Transverse colon (tissue), 4 donors: ENCODE measurements at regions not wholly inside any gene's neighbourhood (a gene's known extent, or its start where the extent isn't known, plus 50 kb on each side); places are given as distances from the start of the nearest gene placed in this dataset.

Experiments used
- CTCF ChIP-seq, 5 experiments: fragments of 200-600 bp in 3 of 5; fragments of 450-650 bp in 2 of 5; sonication (generic) in 3 of 5; IDR thresholded peaks; 1 replicate in 2 of 5; 2 replicates in 3 of 5; pipeline ENCODE4 v1.5.1; 2016 to 2017; ENCODE audit warnings: antibody characterized with exemption in 5 of 5, inconsistent platforms in 3 of 5, mild to moderate bottlenecking in 2 of 5, moderate library complexity in 1 of 5
- EP300 ChIP-seq: sonication (generic); formaldehyde crosslinking; IDR thresholded peaks from one replicate; pipeline ENCODE4 v1.6.1; 2017; ENCODE audit warnings: antibody characterized with exemption, low read depth
- POLR2A ChIP-seq: fragments of 450-650 bp; IDR thresholded peaks from one replicate; pipeline ENCODE4 v1.6.1; 2016; ENCODE audit warnings: antibody characterized with exemption, mild to moderate bottlenecking, moderate library complexity
- POLR2AphosphoS5 ChIP-seq, 3 donors: sonication (generic); formaldehyde crosslinking; IDR thresholded peaks; one replicate each; pipeline ENCODE4 v1.6.1; 2016; ENCODE audit warnings: antibody characterized with exemption in 3 of 3

- no peak for TF ChIP-seq CTCF (IDR thresholded peaks at IDR 0.05)
- no peak for TF ChIP-seq POLR2A
- no peak for TF ChIP-seq POLR2AphosphoS5 (IDR thresholded peaks at IDR 0.05)
- no peak for TF ChIP-seq EP300
These were observed 125.2 kb upstream of the TGFBR2 start for GRCh38 chr3:30481241-30481640.
